Peyer's patch (tissue), 4 donors: ENCODE measurements at regions not wholly inside any gene's neighbourhood (a gene's known extent, or its start where the extent isn't known, plus 50 kb on each side); places are given as distances from the start of the nearest gene placed in this dataset.

ENCODE experiments used
- POLR2A ChIP-seq, 2 donors: fragments of 450-650 bp; IDR thresholded peaks; one replicate each; pipeline ENCODE4 v1.5.1; 2017; ENCODE audit warnings: antibody characterized with exemption in 2 of 2, mild to moderate bottlenecking in 2 of 2, moderate library complexity in 2 of 2
- TF ChIP-seq, protein P1 (sequence below), 6 experiments: fragments of 450-650 bp in 4 of 6; fragments of 200-600 bp in 2 of 6; sonication (generic) in 1 of 6; IDR thresholded peaks; one replicate each; pipeline ENCODE4 v1.5.1; 2017 to 2019; ENCODE audit warnings: antibody characterized with exemption in 6 of 6, mild to moderate bottlenecking in 3 of 6, moderate library complexity in 1 of 6

DNA sequence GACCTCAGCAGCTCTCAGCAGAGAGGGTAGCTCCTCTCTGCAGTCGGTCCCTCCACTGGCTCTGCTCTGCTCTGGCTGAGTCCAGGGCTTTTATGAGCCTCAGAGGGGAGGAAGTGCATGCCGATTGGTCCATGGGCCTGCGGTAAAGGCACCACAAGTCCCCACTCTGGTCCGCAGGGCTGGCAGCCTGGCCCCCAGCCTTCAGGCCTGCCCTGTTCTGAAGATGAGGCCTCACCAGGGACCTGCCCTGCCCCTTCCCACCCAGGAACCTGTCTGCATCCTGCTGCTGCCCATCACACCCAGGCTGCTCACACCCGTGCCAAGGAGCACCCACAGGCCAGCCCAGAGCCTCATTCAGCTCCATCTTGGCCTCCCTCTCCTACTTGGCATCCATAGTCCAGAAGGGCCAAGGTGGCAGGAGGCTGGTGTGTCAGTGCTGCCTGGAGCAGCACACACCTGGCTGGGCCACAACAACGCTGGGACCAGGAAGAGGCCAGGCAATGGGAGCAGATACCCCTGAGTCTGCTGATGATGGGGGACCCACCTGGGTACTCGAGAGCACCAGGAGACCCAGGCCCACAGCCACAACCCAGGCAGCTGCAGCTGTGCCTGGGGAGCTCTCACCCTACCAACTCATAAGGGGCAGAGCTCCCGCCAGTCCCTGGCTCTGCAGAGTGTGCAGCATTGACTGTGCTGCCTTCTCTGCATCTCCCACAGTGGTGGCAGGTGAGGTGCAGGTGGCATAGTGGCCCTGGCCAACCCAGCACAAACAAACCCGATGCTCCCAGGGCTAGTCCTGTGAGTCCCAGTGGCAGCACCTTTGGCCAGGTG, 191.9 kb upstream of the NUDT6 start:
- no peak for TF ChIP-seq POLR2A (IDR thresholded peaks at IDR 0.05)
- TF ChIP-seq, protein P1, sequence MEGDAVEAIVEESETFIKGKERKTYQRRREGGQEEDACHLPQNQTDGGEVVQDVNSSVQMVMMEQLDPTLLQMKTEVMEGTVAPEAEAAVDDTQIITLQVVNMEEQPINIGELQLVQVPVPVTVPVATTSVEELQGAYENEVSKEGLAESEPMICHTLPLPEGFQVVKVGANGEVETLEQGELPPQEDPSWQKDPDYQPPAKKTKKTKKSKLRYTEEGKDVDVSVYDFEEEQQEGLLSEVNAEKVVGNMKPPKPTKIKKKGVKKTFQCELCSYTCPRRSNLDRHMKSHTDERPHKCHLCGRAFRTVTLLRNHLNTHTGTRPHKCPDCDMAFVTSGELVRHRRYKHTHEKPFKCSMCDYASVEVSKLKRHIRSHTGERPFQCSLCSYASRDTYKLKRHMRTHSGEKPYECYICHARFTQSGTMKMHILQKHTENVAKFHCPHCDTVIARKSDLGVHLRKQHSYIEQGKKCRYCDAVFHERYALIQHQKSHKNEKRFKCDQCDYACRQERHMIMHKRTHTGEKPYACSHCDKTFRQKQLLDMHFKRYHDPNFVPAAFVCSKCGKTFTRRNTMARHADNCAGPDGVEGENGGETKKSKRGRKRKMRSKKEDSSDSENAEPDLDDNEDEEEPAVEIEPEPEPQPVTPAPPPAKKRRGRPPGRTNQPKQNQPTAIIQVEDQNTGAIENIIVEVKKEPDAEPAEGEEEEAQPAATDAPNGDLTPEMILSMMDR (IDR thresholded peaks at IDR 0.05): no peak
